ENCODE measurements at regions not wholly inside any gene's neighbourhood (a gene's known extent, or its start where the extent isn't known, plus 50 kb on each side); places are given as distances from the start of the nearest gene placed in this dataset.

- TF ChIP-seq SMC3 (conservative IDR thresholded peaks at IDR 0.05; ENCODE audit: poor library complexity) (no peak), EP300 (conservative IDR thresholded peaks at IDR 0.05; ENCODE audit: poor library complexity, severe bottlenecking) (no peak), RAD21 (conservative IDR thresholded peaks at IDR 0.05) (no peak), MXI1 (conservative IDR thresholded peaks at IDR 0.05; ENCODE audit: poor library complexity, severe bottlenecking) (no peak), TAF1 (IDR thresholded peaks at IDR 0.05; ENCODE audit: low read depth) (no peak), CTCF (IDR thresholded peaks at IDR 0.05; ENCODE audit: poor library complexity, severe bottlenecking) (no peak), POLR2AphosphoS5 (IDR thresholded peaks at IDR 0.05) (no peak), EZH2 (IDR thresholded peaks at IDR 0.05; ENCODE audit: borderline replicate concordance, insufficient read depth, low read length, poor library complexity, severe bottlenecking) (no peak), REST (IDR thresholded peaks at IDR 0.05; ENCODE audit: borderline replicate concordance) (no peak)
- Histone ChIP-seq H3K27me3 (ENCODE audit: insufficient read depth, low read depth, low read length) (no peaks in the 10 kb centered on the region), H3K36me3 (ENCODE audit: insufficient read depth, low read length) (no peaks in the 10 kb centered on the region), H3K9me3 (ENCODE audit: low read length) (no peaks in the 10 kb centered on the region), H3K4me2 (ENCODE audit: low read length) (no peak overlapping the region), H2AFZ (ENCODE audit: low read depth, low read length) (no peak overlapping the region), H3F3A (ENCODE audit: insufficient read depth, low read length, poor library complexity, severe bottlenecking) (no peaks in the 10 kb centered on the region), H3K4me3 (ENCODE audit: low read length) (no peak overlapping the region), H3K9me2 (ENCODE audit: insufficient read depth, low read length) (no peaks in the 10 kb centered on the region), H3K79me2 (replicated peaks; ENCODE audit: insufficient read depth, low read length) (no peaks in the 10 kb centered on the region), H3K27ac (ENCODE audit: low read length) (no peak overlapping the region), H4K20me1 (ENCODE audit: insufficient read depth) (no peaks in the 10 kb centered on the region), H3K9ac (ENCODE audit: low read length) (no peak overlapping the region)
Measured at GRCh38 chr5:57094753-57095683, 78.8 kb upstream of the GPBP1 start.

GRCh38 chr5:57097526-57097925 lies 76.3 kb upstream of the GPBP1 start:
- Histone ChIP-seq H3F3A (ENCODE audit: insufficient read depth, low read length, poor library complexity, severe bottlenecking) (no peaks in the 10 kb centered on the region), H3K36me3 (ENCODE audit: insufficient read depth, low read length) (no peaks in the 10 kb centered on the region), H3K27ac (ENCODE audit: low read length) (no peak overlapping the region), H3K79me2 (replicated peaks; ENCODE audit: insufficient read depth, low read length) (no peaks in the 10 kb centered on the region), H3K27me3 (ENCODE audit: insufficient read depth, low read depth, low read length) (no peaks in the 10 kb centered on the region), H3K4me3 (ENCODE audit: low read length) (no peak overlapping the region), H3K9me3 (ENCODE audit: low read length) (no peaks in the 10 kb centered on the region), H3K9ac (ENCODE audit: low read length) (no peak overlapping the region), H2AFZ (ENCODE audit: low read depth, low read length) (no peak overlapping the region), H3K4me2 (ENCODE audit: low read length) (no peak overlapping the region), H3K9me2 (ENCODE audit: insufficient read depth, low read length) (no peaks in the 10 kb centered on the region), H4K20me1 (ENCODE audit: insufficient read depth) (no peaks in the 10 kb centered on the region)
- no peak for TF ChIP-seq EP300 (conservative IDR thresholded peaks at IDR 0.05; ENCODE audit: poor library complexity, severe bottlenecking)
- TF ChIP-seq SMC3 (conservative IDR thresholded peaks at IDR 0.05; ENCODE audit: poor library complexity): no peak
- TF ChIP-seq RAD21 (conservative IDR thresholded peaks at IDR 0.05): no peak
- TF ChIP-seq TAF1 (IDR thresholded peaks at IDR 0.05; ENCODE audit: low read depth): no peak
- no peak for TF ChIP-seq MXI1 (conservative IDR thresholded peaks at IDR 0.05; ENCODE audit: poor library complexity, severe bottlenecking)
- TF ChIP-seq EZH2 (IDR thresholded peaks at IDR 0.05; ENCODE audit: borderline replicate concordance, insufficient read depth, low read length, poor library complexity, severe bottlenecking): no peak
- TF ChIP-seq REST (IDR thresholded peaks at IDR 0.05; ENCODE audit: borderline replicate concordance): no peak
